Smooth muscle cell (in vitro differentiated cells): ENCODE measurements at regions not wholly inside any gene's neighbourhood (a gene's known extent, or its start where the extent isn't known, plus 50 kb on each side); places are given as distances from the start of the nearest gene placed in this dataset.

Source experiments
- DNase-seq: peaks from one replicate; lab custom pipeline; 2025; ENCODE audit not compliant: unreplicated experiment; lab: John Stamatoyannopoulos, UW
- H2AFZ ChIP-seq: fragments of 200-600 bp; sonication (generic); 2 replicates; pipeline ENCODE4 v1.6.0; 2016; ENCODE audit warnings: antibody characterized with exemption, low read depth, mild to moderate bottlenecking
- H3F3A ChIP-seq: fragments of 200-600 bp; sonication (generic); 2 replicates; pipeline ENCODE4 v1.6.0; 2017; ENCODE audit warnings: antibody characterized with exemption, low read depth
- H3K27ac ChIP-seq: fragments of 200-600 bp; sonication (generic); 2 replicates; pipeline ENCODE4 v1.5.1; 2016; ENCODE audit warnings: low read depth, mild to moderate bottlenecking
- H3K27me3 ChIP-seq: fragments of 200-600 bp; sonication (generic); 2 replicates; pipeline ENCODE4 v1.6.1; 2016; ENCODE audit warnings: low read depth, mild to moderate bottlenecking
- H3K36me3 ChIP-seq: fragments of 200-600 bp; sonication (generic); 2 replicates; pipeline ENCODE4 v1.5.1; 2016; ENCODE audit warnings: low read depth
- H3K4me1 ChIP-seq: fragments of 200-600 bp; sonication (generic); 2 replicates; pipeline ENCODE4 v1.5.1; 2016; ENCODE audit warnings: low read depth
- H3K4me2 ChIP-seq: fragments of 200-600 bp; sonication (generic); 2 replicates; pipeline ENCODE4 v1.6.0; 2016; ENCODE audit warnings: mild to moderate bottlenecking
- H3K4me3 ChIP-seq: fragments of 200-600 bp; sonication (generic); 2 replicates; pipeline ENCODE4 v1.5.1; 2016; ENCODE audit warnings: mild to moderate bottlenecking
- H3K79me2 ChIP-seq: fragments of 200-600 bp; sonication (generic); 2 replicates; pipeline ENCODE4 v1.6.0; 2016; ENCODE audit warnings: low read depth, mild to moderate bottlenecking
- H3K9ac ChIP-seq: fragments of 200-600 bp; sonication (generic); 2 replicates; pipeline ENCODE4 v1.6.0; 2016; ENCODE audit warnings: low read depth
- H3K9me3 ChIP-seq: fragments of 200-600 bp; sonication (generic); replicated peaks from 2 replicates; pipeline ENCODE4 v1.5.1; 2016; ENCODE audit warnings: low read depth
- H4K20me1 ChIP-seq: fragments of 200-600 bp; sonication (generic); 2 replicates; pipeline ENCODE4 v1.6.0; 2016; ENCODE audit warnings: low read depth
- WGBS: methylation state at CpG from one replicate; pipeline ENCODE4 v1.1.7; 2016; ENCODE audit warnings: low lambda C conversion rate; 5-methylcytosine and 5-hydroxymethylcytosine counted together
- TF ChIP-seq, protein P1 (sequence below): fragments of 200-600 bp; sonication (generic); IDR thresholded peaks from 2 replicates; pipeline ENCODE4 v1.5.1; 2017; ENCODE audit warnings: borderline replicate concordance, mild to moderate bottlenecking, antibody characterized with exemption; ENCODE audit not compliant: insufficient read depth, poor library complexity, severe bottlenecking

DNA sequence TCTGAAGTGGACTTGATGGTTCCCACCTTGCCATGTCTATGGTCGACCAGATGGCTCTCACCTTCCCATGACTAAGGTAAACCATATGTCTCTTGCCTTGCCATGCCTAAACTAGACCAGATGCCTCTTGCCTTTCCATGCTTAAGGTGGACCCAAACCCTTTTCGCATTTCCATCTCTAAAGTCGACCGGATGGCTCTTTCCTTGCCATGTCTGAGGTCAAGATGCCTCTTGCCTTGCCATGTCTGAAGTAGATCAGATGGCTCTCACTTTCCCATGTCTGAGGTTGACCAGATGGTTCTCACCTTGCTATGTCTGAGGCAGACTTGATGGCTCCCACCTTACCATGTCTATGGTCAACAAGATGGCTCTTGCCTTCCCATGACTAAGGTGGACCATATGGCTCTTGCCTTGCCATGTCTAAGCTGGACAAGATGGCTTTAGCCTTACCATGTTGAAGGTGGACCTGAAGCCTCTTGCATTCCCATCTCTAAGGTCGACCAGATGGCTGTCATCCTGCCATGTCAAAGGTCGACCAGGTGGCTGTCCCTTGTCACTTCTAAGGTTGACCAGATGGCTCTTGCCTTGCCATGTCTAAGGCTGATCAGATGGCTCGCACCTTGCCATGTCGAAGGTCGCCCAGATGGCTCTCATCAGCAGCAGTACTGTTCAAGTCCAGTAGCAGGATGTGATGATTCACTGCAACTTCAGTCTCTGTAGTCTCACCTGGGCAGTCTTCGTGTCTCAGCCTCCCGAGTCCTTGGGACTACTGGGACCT is 1439.4 kb downstream of the UQCRFS1 start:
- TF ChIP-seq, protein P1, sequence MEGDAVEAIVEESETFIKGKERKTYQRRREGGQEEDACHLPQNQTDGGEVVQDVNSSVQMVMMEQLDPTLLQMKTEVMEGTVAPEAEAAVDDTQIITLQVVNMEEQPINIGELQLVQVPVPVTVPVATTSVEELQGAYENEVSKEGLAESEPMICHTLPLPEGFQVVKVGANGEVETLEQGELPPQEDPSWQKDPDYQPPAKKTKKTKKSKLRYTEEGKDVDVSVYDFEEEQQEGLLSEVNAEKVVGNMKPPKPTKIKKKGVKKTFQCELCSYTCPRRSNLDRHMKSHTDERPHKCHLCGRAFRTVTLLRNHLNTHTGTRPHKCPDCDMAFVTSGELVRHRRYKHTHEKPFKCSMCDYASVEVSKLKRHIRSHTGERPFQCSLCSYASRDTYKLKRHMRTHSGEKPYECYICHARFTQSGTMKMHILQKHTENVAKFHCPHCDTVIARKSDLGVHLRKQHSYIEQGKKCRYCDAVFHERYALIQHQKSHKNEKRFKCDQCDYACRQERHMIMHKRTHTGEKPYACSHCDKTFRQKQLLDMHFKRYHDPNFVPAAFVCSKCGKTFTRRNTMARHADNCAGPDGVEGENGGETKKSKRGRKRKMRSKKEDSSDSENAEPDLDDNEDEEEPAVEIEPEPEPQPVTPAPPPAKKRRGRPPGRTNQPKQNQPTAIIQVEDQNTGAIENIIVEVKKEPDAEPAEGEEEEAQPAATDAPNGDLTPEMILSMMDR: no peak
- no peak for DNase-seq
- no peak overlapping the region for H2AFZ ChIP-seq
- WGBS: 89% methylated on average over 11 of the region's 11 CpGs
- peaks cover 10% of the 10 kb centered on the region for H3K9me3 ChIP-seq
- H3K27ac ChIP-seq: no peak overlapping the region
- H4K20me1 ChIP-seq: no peaks in the 10 kb centered on the region
- H3K9ac ChIP-seq: no peak overlapping the region
- no peaks in the 10 kb centered on the region for H3K27me3 ChIP-seq
- no peaks in the 10 kb centered on the region for H3K4me1 ChIP-seq
- no peaks in the 10 kb centered on the region for H3F3A ChIP-seq
- H3K79me2 ChIP-seq: peaks cover 2% of the 10 kb centered on the region
- H3K4me3 ChIP-seq: no peak overlapping the region
- H3K4me2 ChIP-seq: no peak overlapping the region
- peaks cover 31% of the 10 kb centered on the region for H3K36me3 ChIP-seq

DNA sequence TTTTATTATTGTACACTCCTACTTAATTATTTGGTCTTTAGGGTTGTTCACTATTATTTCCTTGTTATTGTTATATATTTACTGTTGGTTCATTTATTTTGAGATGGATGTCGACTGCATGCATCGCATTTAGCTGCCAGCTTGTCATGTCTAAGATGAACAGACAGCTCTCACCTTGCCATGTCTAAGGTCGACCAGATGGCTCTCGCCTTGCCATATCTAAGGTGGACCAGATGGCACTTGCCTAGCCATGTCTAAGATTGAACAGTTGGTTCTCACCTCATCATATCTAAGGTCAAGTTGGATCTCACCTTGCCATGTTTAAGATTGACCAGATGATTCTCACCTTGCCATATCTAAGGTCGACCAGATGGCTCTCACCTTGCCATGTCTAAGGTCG is 1440.9 kb downstream of the UQCRFS1 start:
- Histone ChIP-seq H3K9ac (no peak overlapping the region), H2AFZ (no peak overlapping the region), H3K4me3 (no peak overlapping the region), H3K79me2 (no peaks in the 10 kb centered on the region), H3K4me2 (no peak overlapping the region), H3K9me3 (peaks cover 13% of the 10 kb centered on the region), H3K27me3 (no peaks in the 10 kb centered on the region), H3K36me3 (peaks cover 29% of the 10 kb centered on the region), H3F3A (no peaks in the 10 kb centered on the region), H3K4me1 (no peaks in the 10 kb centered on the region), H3K27ac (no peak overlapping the region), H4K20me1 (no peaks in the 10 kb centered on the region)
- TF ChIP-seq, protein P1: no peak
- WGBS: 99% methylated on average over 6 of the region's 6 CpGs
- no peak for DNase-seq

DNA sequence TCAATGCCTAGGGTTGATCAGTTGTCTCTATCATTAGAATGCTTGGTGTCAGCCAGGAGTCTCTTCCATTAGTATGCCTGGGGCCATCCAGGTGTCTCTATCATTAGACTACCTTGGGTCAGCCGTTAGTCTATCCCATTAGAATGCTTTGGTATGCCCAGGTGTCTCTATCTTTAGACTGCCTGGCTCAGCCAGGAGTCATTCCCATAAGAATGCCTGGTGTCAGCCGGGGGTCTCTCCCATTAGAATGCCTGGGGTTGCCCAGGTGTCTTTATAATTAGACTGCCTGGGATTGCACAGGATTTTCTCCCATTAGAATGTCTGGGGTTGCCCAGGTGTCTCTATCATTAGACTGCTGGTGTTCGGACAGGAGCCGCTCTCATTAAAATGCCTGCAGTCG is 1442.9 kb downstream of the UQCRFS1 start:
- Histone ChIP-seq H3K27ac (no peak overlapping the region), H3K9ac (no peak overlapping the region), H2AFZ (no peak overlapping the region), H3K4me1 (no peaks in the 10 kb centered on the region), H3F3A (no peaks in the 10 kb centered on the region), H3K4me3 (no peak overlapping the region), H3K79me2 (no peaks in the 10 kb centered on the region), H3K27me3 (no peaks in the 10 kb centered on the region), H3K4me2 (no peak overlapping the region), H4K20me1 (no peaks in the 10 kb centered on the region), H3K9me3 (peaks cover 13% of the 10 kb centered on the region), H3K36me3 (peaks cover 22% of the 10 kb centered on the region)
- TF ChIP-seq, protein P1: no peak
- WGBS: 95% methylated on average over 5 of the region's 5 CpGs
- DNase-seq: no peak

DNA sequence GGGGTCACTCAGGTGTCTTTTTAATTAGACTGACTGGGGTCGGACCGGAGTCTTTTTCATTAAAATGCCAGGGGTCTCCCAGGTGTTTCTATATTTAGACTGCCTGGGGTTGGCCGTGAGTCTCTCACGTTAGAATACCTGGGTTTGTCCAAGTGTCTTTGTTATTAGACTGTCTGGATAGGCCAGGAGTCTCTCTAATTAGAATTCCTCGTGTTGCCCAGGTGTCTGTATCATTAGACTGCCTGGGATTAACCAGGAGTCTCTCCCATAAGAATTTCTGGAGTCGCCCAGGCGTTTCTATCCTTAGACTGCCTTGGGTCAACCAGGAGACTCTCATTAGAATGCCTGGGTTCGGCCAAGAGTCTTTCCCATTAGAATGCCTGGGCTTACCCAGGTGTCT is 1445.7 kb downstream of the UQCRFS1 start:
- no peaks in the 10 kb centered on the region for H3K79me2 ChIP-seq
- 97% methylated on average over 8 of the region's 8 CpGs for WGBS
- peaks cover 8% of the 10 kb centered on the region for H3K9me3 ChIP-seq

More for the DNA sequence above, 1445.7 kb downstream of the UQCRFS1 start:
- TF ChIP-seq, protein P1: no peak
- Histone ChIP-seq H3K4me1 (no peaks in the 10 kb centered on the region), H3K4me3 (no peak overlapping the region), H3K36me3 (peaks cover 4% of the 10 kb centered on the region), H3F3A (no peaks in the 10 kb centered on the region), H3K27ac (no peak overlapping the region), H3K9ac (no peak overlapping the region), H2AFZ (no peak overlapping the region), H3K4me2 (no peak overlapping the region), H3K27me3 (no peaks in the 10 kb centered on the region), H4K20me1 (no peaks in the 10 kb centered on the region)
- no peak for DNase-seq
